Endothelial cell of umbilical vein (primary cell): ENCODE measurements at regions not wholly inside any gene's neighbourhood (a gene's known extent, or its start where the extent isn't known, plus 50 kb on each side); places are given as distances from the start of the nearest gene placed in this dataset.

ENCODE experiments used
- BruUV-seq: library from RNA; stranded (reverse); fragments of 400-500 nt; replicated peaks from 2 replicates; lab custom pipeline; 2021; lab: Mats Ljungman, UMichigan
- CTCF ChIA-PET: fragments of 300-600, 350-600 bp; sonication (Branson Sonifier 250); formaldehyde crosslinking; loops from one replicate; lab custom pipeline; 2021; ENCODE audit warnings: antibody characterized with exemption, inconsistent platforms; lab: Charles Lee
- POLR2A ChIA-PET: fragments of 300-600, 350-600 bp; sonication (Branson Sonifier 250); formaldehyde crosslinking; loops from one replicate; lab custom pipeline; 2021; ENCODE audit warnings: antibody characterized with exemption, inconsistent platforms; lab: Charles Lee
- DNase-seq: peaks from one replicate; pipeline ENCODE4 v3.0.0-alpha.2; 2011; ENCODE audit warnings: low read depth, low spot score
- FAIRE-seq: peaks from 2 replicates; lab custom pipeline; 2011; peaks lifted over from hg19 to GRCh38; lab: Jason Lieb, UNC
- H2AFZ ChIP-seq: 2 replicates; pipeline ENCODE4 v1.6.0; 2012; ENCODE audit warnings: low read depth, low read length, control low read depth, inconsistent platforms
- H3K27ac ChIP-seq: 2 replicates; pipeline ENCODE4 v1.5.1; 2011; ENCODE audit warnings: low read depth, mild to moderate bottlenecking, control low read depth, low read length, moderate library complexity; ENCODE audit not compliant: insufficient read depth
- H3K27me3 ChIP-seq, 2 experiments: 2 replicates each; pipeline versions ENCODE4 v1.6.0 to v1.6.1; 2011; ENCODE audit warnings: low read length in 2 of 2, mixed read lengths in 1 of 2; ENCODE audit not compliant: control insufficient read depth in 2 of 2, insufficient read depth in 2 of 2
- H3K36me3 ChIP-seq, 2 experiments: 2 replicates in 1 of 2; 3 replicates in 1 of 2; pipeline ENCODE4 v1.5.1; 2011; ENCODE audit warnings: low read length in 2 of 2, mild to moderate bottlenecking in 1 of 2, moderate library complexity in 1 of 2; ENCODE audit not compliant: control insufficient read depth in 2 of 2, insufficient read depth in 2 of 2; ENCODE audit errors: extremely low read depth in 1 of 2
- H3K4me1 ChIP-seq: 3 replicates; pipeline ENCODE4 v1.5.1; 2011; ENCODE audit warnings: mild to moderate bottlenecking, low read length; ENCODE audit not compliant: control insufficient read depth, insufficient read depth; ENCODE audit errors: extremely low read depth
- H3K4me2 ChIP-seq: 2 replicates; pipeline ENCODE4 v1.6.1; 2011; ENCODE audit warnings: low read length, control low read depth, mixed read lengths; ENCODE audit not compliant: insufficient read depth
- H3K4me3 ChIP-seq, 3 experiments: fragments of 200-600 bp in 1 of 3; sonication (generic), shearing (Covaris generic) in 1 of 3; replicated peaks in 1 of 3; 2 replicates each; pipeline ENCODE4 v1.5.1; 2011 to 2016; ENCODE audit warnings: control low read depth in 3 of 3, low read length in 3 of 3, mild to moderate bottlenecking in 2 of 3, inconsistent platforms in 1 of 3, low read depth in 1 of 3, moderate library complexity in 1 of 3; ENCODE audit not compliant: insufficient read depth in 1 of 3
- H3K79me2 ChIP-seq: 2 replicates; pipeline ENCODE4 v1.6.0; 2012; ENCODE audit warnings: low read length, inconsistent platforms; ENCODE audit not compliant: control insufficient read depth, insufficient read depth
- H3K9ac ChIP-seq: replicated peaks from 2 replicates; pipeline ENCODE3; 2011; ENCODE audit warnings: low read length, control low read depth; ENCODE audit not compliant: insufficient read depth; ENCODE audit errors: extremely low read depth
- H3K9me1 ChIP-seq: replicated peaks from 3 replicates; pipeline ENCODE4 v1.6.0; 2011; ENCODE audit warnings: mild to moderate bottlenecking, low read length; ENCODE audit not compliant: control insufficient read depth, insufficient read depth; ENCODE audit errors: extremely low read depth
- H3K9me3 ChIP-seq: replicated peaks from 2 replicates; pipeline ENCODE4 v1.5.1; 2012; ENCODE audit warnings: low read length, inconsistent platforms; ENCODE audit not compliant: control insufficient read depth, insufficient read depth
- H4K20me1 ChIP-seq: replicated peaks from 2 replicates; pipeline ENCODE3; 2011; ENCODE audit warnings: mild to moderate bottlenecking, low read length; ENCODE audit not compliant: control insufficient read depth, insufficient read depth; ENCODE audit errors: extremely low read depth
- CTCF ChIP-seq, 2 donors: IDR thresholded peaks; 1 replicate in 1 of 2; 2 replicates in 1 of 2; pipeline ENCODE4 v1.5.1; 2011; ENCODE audit warnings: low read length in 2 of 2, mild to moderate bottlenecking in 2 of 2, moderate library complexity in 2 of 2, control low read depth in 1 of 2, inconsistent platforms in 1 of 2, low read depth in 1 of 2; ENCODE audit not compliant: insufficient read depth in 1 of 2; ENCODE audit errors: extremely low read depth in 1 of 2
- EZH2 ChIP-seq: IDR thresholded peaks from 2 replicates; pipeline ENCODE4 v1.6.1; 2012; ENCODE audit warnings: borderline replicate concordance, low read depth, mild to moderate bottlenecking, moderate library complexity, low read length, inconsistent platforms; ENCODE audit not compliant: severe bottlenecking
- FOS ChIP-seq: IDR thresholded peaks from 2 replicates; pipeline ENCODE4 v1.6.1; 2011; ENCODE audit warnings: mild to moderate bottlenecking, low read length, moderate library complexity, borderline replicate concordance; ENCODE audit not compliant: insufficient read depth
- GATA2 ChIP-seq: IDR thresholded peaks from 2 replicates; pipeline ENCODE4 v1.7.0; 2011; ENCODE audit warnings: low read depth, mild to moderate bottlenecking, moderate library complexity, mixed read lengths, low read length; ENCODE audit not compliant: insufficient read length, insufficient read depth
- JUN ChIP-seq: IDR thresholded peaks from 2 replicates; pipeline ENCODE4 v1.6.1; 2011; ENCODE audit warnings: borderline replicate concordance, low read depth; ENCODE audit not compliant: insufficient read length, insufficient read depth
- MAX ChIP-seq: IDR thresholded peaks from 2 replicates; pipeline ENCODE4 v1.6.1; 2011; ENCODE audit not compliant: insufficient read depth, insufficient read length
- MYC ChIP-seq: IDR thresholded peaks from one replicate; pipeline ENCODE4 v1.6.1; 2011; ENCODE audit warnings: mild to moderate bottlenecking, low read depth, low read length
- POLR2AphosphoS5 ChIP-seq: IDR thresholded peaks from 2 replicates; pipeline ENCODE4 v1.6.1; 2012; ENCODE audit warnings: low read depth, mild to moderate bottlenecking, control low read depth, low read length, moderate library complexity; ENCODE audit not compliant: insufficient read depth
- dilution Hi-C: fragments of 300-500 bp; cut with MboI; formaldehyde crosslinking; loops from one replicate; pipeline ENCODE4 v1.15.0; 2019; ENCODE audit warnings: low sequenced_read_pairs; ENCODE audit not compliant: extremely low pct_ligation_motif_present
- intact Hi-C: fragments of 100-400 bp; cut with micrococcal nuclease; formaldehyde crosslinking; loops from one replicate; pipeline ENCODE4 v1.10.0; 2022

GRCh38 chr1:221856228-221857093, 114.6 kb upstream of the DUSP10 start:
- Histone ChIP-seq H3K9ac (no peak overlapping the region), H3K36me3 (no peaks in the 10 kb centered on the region), H3K9me3 (no peaks in the 10 kb centered on the region), H3K9me1 (no peaks in the 10 kb centered on the region), H4K20me1 (no peaks in the 10 kb centered on the region), H3K4me1 (no peaks in the 10 kb centered on the region), H3K4me2 (no peak overlapping the region), H2AFZ (no peak overlapping the region), H3K27ac (no peak overlapping the region), H3K4me3 (no peak overlapping the region), H3K79me2 (no peaks in the 10 kb centered on the region), H3K27me3 (peaks cover 5% of the 10 kb centered on the region in 2 experiments)
- dilution Hi-C loops (no loop called here), intact Hi-C loops (loop anchor here (1.0 kb wide), 1 partner anchor 114 kb away; the partner anchor contains the start of gene DUSP10)
- ChIA-PET POLR2A (no interaction called here), CTCF (interaction anchor here (0.6 to 1.8 kb wide), 7 partner anchors 10 to 599 kb away, joined by 3 to 11 read pairs (median 4); partner anchors contain the start of gene DUSP10)
- no peak for DNase-seq
- TF ChIP-seq MAX (no peak), POLR2AphosphoS5 (no peak), MYC (no peak), EZH2 (no peak), GATA2 (no peak), FOS (no peak), CTCF (IDR thresholded peaks at IDR 0.05; ENCODE audit: extremely low read depth in 1 of 2, insufficient read depth in 1 of 2, low read depth in 1 of 2, low read length in 2 of 2) (no peak), JUN (no peak)
- no peak for FAIRE-seq
- BruUV-seq: no TSS peak
